HEK293 (cell line): ENCODE measurements at regions not wholly inside any gene's neighbourhood (a gene's known extent, or its start where the extent isn't known, plus 50 kb on each side); places are given as distances from the start of the nearest gene placed in this dataset.

Source experiments
- CTCF ChIA-PET: fragments of 350-600 bp; formaldehyde crosslinking; extraction: SDS; loops from one replicate; lab custom pipeline; 2021; ENCODE audit warnings: antibody characterized with exemption; lab: Yijun Ruan, JAX
- POLR2A ChIA-PET: fragments of 300-600 bp; formaldehyde crosslinking; extraction: SDS; loops from one replicate; lab custom pipeline; 2020; ENCODE audit warnings: antibody characterized with exemption, inconsistent platforms; lab: Yijun Ruan, JAX
- H3K27ac ChIP-seq: fragments of 200-500 bp; sonication (Bioruptor generic); 2 replicates; pipeline ENCODE4 v1.5.1; 2014; ENCODE audit warnings: low read depth, low read length, control low read depth, inconsistent platforms; ENCODE audit errors: extremely low read depth
- H3K36me3 ChIP-seq, 2 experiments: fragments of 200-500 bp in 1 of 2; sonication (Bioruptor generic) in 1 of 2; 1 replicate in 1 of 2; 2 replicates in 1 of 2; pipeline ENCODE4 v1.5.1; 2014 to 2017; ENCODE audit warnings: inconsistent platforms in 2 of 2, low read length in 2 of 2; ENCODE audit not compliant: control insufficient read depth in 2 of 2, insufficient read depth in 1 of 2
- H3K4me1 ChIP-seq: fragments of 200-500 bp; sonication (Bioruptor generic); 2 replicates; pipeline ENCODE4 v1.5.1; 2014; ENCODE audit warnings: mild to moderate bottlenecking, low read length, inconsistent platforms; ENCODE audit not compliant: control insufficient read depth, insufficient read depth
- H3K4me3 ChIP-seq: 2 replicates; pipeline ENCODE4 v1.5.1; 2011; ENCODE audit warnings: low read depth, mild to moderate bottlenecking, control low read depth, low read length, moderate library complexity
- H3K9me3 ChIP-seq: fragments of 200-500 bp; sonication (Bioruptor generic); 2 replicates; pipeline ENCODE4 v1.5.1; 2014; ENCODE audit warnings: low read depth, low read length, inconsistent platforms; ENCODE audit not compliant: control insufficient read depth, insufficient read depth
- EGR2 ChIP-seq: fragments of 450-650 bp; formaldehyde crosslinking; IDR thresholded peaks from 2 replicates; pipeline ENCODE4 v1.5.1; 2016; ENCODE audit warnings: low read depth, missing biosample characterization, missing genetic modification characterization
- ELK4 ChIP-seq: IDR thresholded peaks from 2 replicates; pipeline ENCODE4 v1.6.1; 2011; ENCODE audit warnings: mild to moderate bottlenecking, low read depth, low read length, borderline replicate concordance
- GLIS2 ChIP-seq: fragments of 450-650 bp; formaldehyde crosslinking; IDR thresholded peaks from 2 replicates; pipeline ENCODE4 v1.5.1; 2016; ENCODE audit warnings: missing biosample characterization, missing genetic modification characterization
- HOXC10 ChIP-seq: sonication (generic); formaldehyde crosslinking; IDR thresholded peaks from 2 replicates; pipeline ENCODE4 v1.8.1; 2023; ENCODE audit warnings: mild to moderate bottlenecking, missing genetic modification reagents
- ZBTB17 ChIP-seq: fragments of 450-650 bp; formaldehyde crosslinking; IDR thresholded peaks from 2 replicates; pipeline ENCODE4 v1.5.1; 2016; ENCODE audit warnings: missing biosample characterization, missing genetic modification characterization
- ZBTB21 ChIP-seq: fragments of 450-650 bp; formaldehyde crosslinking; IDR thresholded peaks from 2 replicates; pipeline ENCODE4 v1.5.1; 2017; ENCODE audit warnings: missing biosample characterization, missing genetic modification characterization
- ZFHX2 ChIP-seq: fragments of 450-650 bp; formaldehyde crosslinking; conservative IDR thresholded peaks from 2 replicates; pipeline ENCODE4 v1.5.1; 2016; ENCODE audit warnings: missing biosample characterization, missing genetic modification characterization
- ZNF211 ChIP-seq: fragments of 450-650 bp; formaldehyde crosslinking; IDR thresholded peaks from 2 replicates; pipeline ENCODE4 v1.5.1; 2016; ENCODE audit warnings: low read depth, missing biosample characterization, missing genetic modification characterization
- ZNF223 ChIP-seq: fragments of 450-650 bp; formaldehyde crosslinking; IDR thresholded peaks from 2 replicates; pipeline ENCODE4 v1.5.1; 2016; ENCODE audit warnings: missing biosample characterization, missing genetic modification characterization
- ZNF292 ChIP-seq: fragments of 450-650 bp; formaldehyde crosslinking; IDR thresholded peaks from 2 replicates; pipeline ENCODE4 v1.5.1; 2016; ENCODE audit warnings: low read depth, missing biosample characterization, missing genetic modification characterization, borderline replicate concordance
- ZNF324 ChIP-seq: fragments of 450-650 bp; formaldehyde crosslinking; IDR thresholded peaks from 2 replicates; pipeline ENCODE4 v1.5.1; 2016; ENCODE audit warnings: missing biosample characterization, missing genetic modification characterization
- ZNF362 ChIP-seq: fragments of 450-650 bp; formaldehyde crosslinking; IDR thresholded peaks from 2 replicates; pipeline ENCODE4 v1.5.1; 2016; ENCODE audit warnings: missing biosample characterization, missing genetic modification characterization
- ZNF37A ChIP-seq: fragments of 450-650 bp; IDR thresholded peaks from 2 replicates; pipeline ENCODE4 v1.5.1; 2018; ENCODE audit warnings: missing biosample characterization, missing genetic modification characterization
- ZNF394 ChIP-seq: fragments of 450-650 bp; formaldehyde crosslinking; IDR thresholded peaks from 2 replicates; pipeline ENCODE4 v1.5.1; 2016; ENCODE audit warnings: missing biosample characterization, missing genetic modification characterization, mild to moderate bottlenecking, moderate library complexity, borderline replicate concordance
- ZNF398 ChIP-seq: fragments of 450-650 bp; formaldehyde crosslinking; IDR thresholded peaks from 2 replicates; pipeline ENCODE4 v1.5.1; 2017; ENCODE audit warnings: missing biosample characterization, missing genetic modification characterization
- ZNF555 ChIP-seq: fragments of 450-650 bp; formaldehyde crosslinking; conservative IDR thresholded peaks from 2 replicates; pipeline ENCODE4 v1.5.1; 2017; ENCODE audit warnings: missing biosample characterization, mild to moderate bottlenecking, missing genetic modification characterization, inconsistent platforms
- ZNF624 ChIP-seq: fragments of 450-650 bp; formaldehyde crosslinking; IDR thresholded peaks from 2 replicates; pipeline ENCODE4 v1.5.1; 2017; ENCODE audit warnings: missing biosample characterization, missing genetic modification characterization
- ZNF664 ChIP-seq: fragments of 450-650 bp; formaldehyde crosslinking; IDR thresholded peaks from 2 replicates; pipeline ENCODE4 v1.5.1; 2016; ENCODE audit warnings: missing biosample characterization, missing genetic modification characterization
- ZXDB ChIP-seq: fragments of 450-650 bp; formaldehyde crosslinking; IDR thresholded peaks from 2 replicates; pipeline ENCODE4 v1.5.1; 2016; ENCODE audit warnings: missing biosample characterization, missing genetic modification characterization

GRCh38 chr2:88350331-88351248 lies 101.9 kb downstream of the FOXI3 start (continued):
- no peak for TF ChIP-seq ELK4
- TF ChIP-seq GLIS2 (tag by site-specific recombination) = peak; percentile 54; the same call in 1 of the 2 replicates
- TF ChIP-seq ZNF223 (tag by site-specific recombination) = peak; percentile 80
- TF ChIP-seq ZXDB (tag by site-specific recombination) = peak; percentile 18; the same call in 1 of the 2 replicates
- TF ChIP-seq ZNF398 (tag by site-specific recombination) = peak; percentile 36; the same call in 1 of the 2 replicates
- TF ChIP-seq ZBTB21 (tag by site-specific recombination) = no peak
- peak; percentile 78 for TF ChIP-seq EGR2 (tag by site-specific recombination)
- no peak for TF ChIP-seq ZNF292 (tag by site-specific recombination)
- peak; percentile 18; the same call in 1 of the 2 replicates for TF ChIP-seq ZNF394
- peak; percentile 80 for TF ChIP-seq ZFHX2 (tag by site-specific recombination)

- H3K36me3 ChIP-seq = no peaks in the 10 kb centered on the region
- no peaks in the 10 kb centered on the region for H3K9me3 ChIP-seq
- CTCF ChIA-PET = no interaction called here
- TF ChIP-seq ZNF624 (tag by site-specific recombination) (no peak), HOXC10 (CRISPR knock-in tag) (no peak), ZNF324 (tag by site-specific recombination) (no peak), ZNF555 (tag by site-specific recombination) (no peak), ZNF664 (tag by site-specific recombination) (no peak)
- H3K4me1 ChIP-seq = no peaks in the 10 kb centered on the region
- POLR2A ChIA-PET = no interaction called here
- no peak overlapping the region for H3K27ac ChIP-seq
- H3K4me3 ChIP-seq = no peak overlapping the region
Measured at GRCh38 chr2:88345842-88346241, 106.7 kb downstream of the FOXI3 start.

- POLR2A ChIA-PET = no interaction called here
- Histone ChIP-seq H3K9me3 (no peaks in the 10 kb centered on the region), H3K4me3 (no peak overlapping the region), H3K4me1 (no peaks in the 10 kb centered on the region), H3K27ac (no peak overlapping the region), H3K36me3 (no peaks in the 10 kb centered on the region)
- CTCF ChIA-PET = interaction anchor here (0.6 to 1.5 kb wide), 3 partner anchors 9 to 112 kb away, joined by 4 read pairs; no protein-coding TSS in a partner anchor
- TF ChIP-seq ZBTB17 = no peak
- no peak for TF ChIP-seq ZNF211 (tag by site-specific recombination)
- no peak for TF ChIP-seq ZNF37A (tag by site-specific recombination)
- TF ChIP-seq ZNF362 (tag by site-specific recombination) = no peak
Measured at GRCh38 chr2:88342749-88343148, 109.7 kb downstream of the FOXI3 start.
